ENCODE measurements at regions not wholly inside any gene's neighbourhood (a gene's known extent, or its start where the extent isn't known, plus 50 kb on each side); places are given as distances from the start of the nearest gene placed in this dataset.

- no peak for ATAC-seq
- no peak for DNase-seq
- H3K4me1 ChIP-seq: no peaks in the 10 kb centered on the region
- H3K9me3 ChIP-seq: no peaks in the 10 kb centered on the region
- intact Hi-C loops (cut with DNase I): no loop called here
- TF ChIP-seq CTCF (IDR thresholded peaks at IDR 0.05): no peak
- H3K36me3 ChIP-seq: no peaks in the 10 kb centered on the region
- no peak overlapping the region for H3K27ac ChIP-seq
- H3K27me3 ChIP-seq: no peaks in the 10 kb centered on the region
- no peak overlapping the region for H3K4me3 ChIP-seq
Observed at GRCh38 chr2:198238429-198238828, 434.0 kb downstream of the PLCL1 start.

- no peak for DNase-seq
- Histone ChIP-seq H3K36me3 (no peaks in the 10 kb centered on the region), H3K4me3 (no peak overlapping the region), H3K9me3 (no peaks in the 10 kb centered on the region), H3K27me3 (no peaks in the 10 kb centered on the region), H3K27ac (no peak overlapping the region), H3K4me1 (no peaks in the 10 kb centered on the region)
- TF ChIP-seq CTCF (IDR thresholded peaks at IDR 0.05): no peak
- no peak for ATAC-seq
- intact Hi-C loops (cut with DNase I): no loop called here
Observed at GRCh38 chr2:198236338-198236737, 431.9 kb downstream of the PLCL1 start.

DNA sequence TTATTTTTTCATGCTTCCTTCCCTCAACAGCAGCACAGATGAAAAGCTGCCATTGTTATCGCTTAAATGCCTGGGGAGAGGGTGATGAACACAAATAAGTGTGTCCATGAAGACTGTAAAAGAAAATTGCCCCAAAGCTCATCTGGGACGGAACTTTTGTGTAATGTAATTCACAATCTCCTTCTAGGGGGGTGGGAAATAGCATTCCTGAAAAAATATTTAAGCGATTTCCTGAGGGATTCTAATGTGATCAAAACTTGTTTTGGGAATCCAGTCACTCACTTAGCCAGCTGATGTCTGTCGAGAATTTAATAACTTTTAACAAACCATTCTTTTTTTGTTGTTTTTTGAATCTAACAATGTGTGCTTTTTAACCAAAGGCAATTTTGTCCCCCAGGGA, 427.9 kb downstream of the PLCL1 start:
- no peak for TF ChIP-seq CTCF (IDR thresholded peaks at IDR 0.05)
- H3K9me3 ChIP-seq: no peaks in the 10 kb centered on the region
- intact Hi-C loops (cut with DNase I): no loop called here
- no peak for DNase-seq
- H3K27me3 ChIP-seq: no peaks in the 10 kb centered on the region
- no peak for ATAC-seq
- no peaks in the 10 kb centered on the region for H3K4me1 ChIP-seq
- H3K4me3 ChIP-seq: no peak overlapping the region
- H3K36me3 ChIP-seq: no peaks in the 10 kb centered on the region
- no peak overlapping the region for H3K27ac ChIP-seq

DNA sequence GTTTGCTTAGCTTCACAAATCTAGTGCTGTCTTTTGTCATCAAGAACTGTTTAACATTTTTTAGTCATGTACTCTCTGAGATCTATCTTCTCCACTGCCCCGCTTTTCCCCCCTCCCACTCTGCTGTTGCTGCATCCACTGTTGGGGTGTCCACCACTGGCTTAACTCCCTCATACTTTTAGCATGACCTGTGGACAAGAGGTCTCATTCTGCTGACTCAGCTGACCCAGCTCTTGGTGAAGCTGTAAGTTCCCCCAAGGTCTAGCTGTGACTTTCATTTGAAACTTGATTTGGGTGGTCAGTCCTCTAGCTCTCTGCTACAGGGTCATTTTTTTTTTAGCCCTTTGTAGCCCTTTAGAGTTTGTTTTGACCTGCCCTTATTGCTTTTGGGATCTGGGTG, 427.2 kb downstream of the PLCL1 start:
- Histone ChIP-seq H3K9me3 (no peaks in the 10 kb centered on the region), H3K4me3 (no peak overlapping the region), H3K27me3 (no peaks in the 10 kb centered on the region), H3K36me3 (no peaks in the 10 kb centered on the region), H3K27ac (no peak overlapping the region), H3K4me1 (no peaks in the 10 kb centered on the region)
- ATAC-seq (no peak), DNase-seq (no peak)
- no peak for TF ChIP-seq CTCF (IDR thresholded peaks at IDR 0.05)
- intact Hi-C loops (cut with DNase I): no loop called here

DNA sequence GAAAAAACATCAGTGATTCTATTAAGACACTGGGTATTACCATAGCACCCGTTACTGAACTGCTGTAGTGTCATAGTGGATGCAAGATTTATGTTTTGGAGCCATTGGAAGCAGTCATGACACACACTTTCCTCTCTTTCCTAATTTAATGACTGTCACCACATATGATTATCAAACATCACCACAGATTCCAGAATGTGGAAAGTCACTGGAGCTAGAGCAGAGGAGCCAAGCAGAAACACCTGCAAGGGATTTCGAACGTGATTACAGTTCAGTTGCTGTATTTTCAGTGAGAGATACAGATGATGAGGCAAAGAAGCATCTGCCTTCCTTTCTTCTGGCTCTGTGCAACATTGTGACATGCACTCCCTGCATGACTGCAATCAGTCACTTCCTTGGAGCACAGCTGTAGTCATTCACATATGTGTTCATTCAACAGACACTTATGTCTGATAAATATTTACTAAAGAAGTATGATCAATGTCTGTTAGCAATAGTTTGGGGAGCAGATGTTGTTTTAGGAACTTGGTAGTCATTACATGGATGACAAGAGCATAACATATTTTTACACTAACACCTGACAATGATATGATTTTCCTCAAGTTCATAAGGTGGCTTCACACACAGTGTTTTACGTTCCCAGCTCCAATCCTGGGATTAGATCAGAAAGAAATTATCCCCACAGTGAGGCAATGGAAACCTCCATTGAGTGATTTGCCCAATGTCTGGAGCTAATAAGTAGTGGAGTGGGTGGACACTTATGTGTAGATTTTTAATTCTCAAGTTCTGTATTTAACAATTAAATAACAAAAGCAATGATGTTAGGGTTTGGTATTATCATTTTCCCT, 416.6 kb downstream of the PLCL1 start:
- TF ChIP-seq CTCF (IDR thresholded peaks at IDR 0.05): no peak
- Histone ChIP-seq H3K27ac (no peak overlapping the region), H3K9me3 (no peaks in the 10 kb centered on the region), H3K4me1 (no peaks in the 10 kb centered on the region), H3K27me3 (no peaks in the 10 kb centered on the region), H3K4me3 (no peak overlapping the region), H3K36me3 (no peaks in the 10 kb centered on the region)
- ATAC-seq (no peak), DNase-seq (peak in 2 of 4 donors; percentile 16 to 22)
- intact Hi-C loops (cut with DNase I): no loop called here
